IMR-90 (cell line): ENCODE measurements at regions not wholly inside any gene's neighbourhood (a gene's known extent, or its start where the extent isn't known, plus 50 kb on each side); places are given as distances from the start of the nearest gene placed in this dataset.

Experiments
- ATAC-seq: fragments of 200-7000 bp; cut with Tn5 transposase; 2 replicates; pipeline ENCODE4 v1.9.1; 2020; ENCODE audit warnings: low read depth, mild to moderate bottlenecking, moderate library complexity
- BruUV-seq: library from RNA; stranded (reverse); fragments of 400-500 nt; replicated peaks from 2 replicates; lab custom pipeline; 2021; lab: Mats Ljungman, UMichigan
- CTCF ChIA-PET: fragments of 300-600 bp; formaldehyde crosslinking; extraction: SDS; loops from one replicate; lab custom pipeline; 2021; ENCODE audit warnings: antibody characterized with exemption; lab: Yijun Ruan, JAX
- POLR2A ChIA-PET: fragments of 300-600 bp; sonication (Branson Sonifier 250); formaldehyde crosslinking; loops from one replicate; lab custom pipeline; 2022; ENCODE audit warnings: antibody characterized with exemption; ENCODE audit not compliant: unreplicated experiment; lab: Charles Lee
- DNase-seq: peaks from one replicate; pipeline ENCODE4 v3.0.0; 2013
- H2AFZ ChIP-seq: replicated peaks from 2 replicates; pipeline ENCODE3; 2013; ENCODE audit warnings: low read length, mild to moderate bottlenecking; ENCODE audit not compliant: poor library complexity
- H2AK5ac ChIP-seq: 2 replicates; pipeline ENCODE4 v1.6.1; 2013; ENCODE audit warnings: low read depth, low read length, inconsistent platforms
- H2AK9ac ChIP-seq: replicated peaks from 2 replicates; pipeline ENCODE3; 2013; ENCODE audit warnings: mild to moderate bottlenecking, low read depth, low read length, moderate library complexity; ENCODE audit not compliant: poor library complexity
- H2BK120ac ChIP-seq: 2 replicates; pipeline ENCODE4 v1.6.1; 2013; ENCODE audit warnings: low read depth, low read length, inconsistent platforms
- H2BK15ac ChIP-seq: 3 replicates; pipeline ENCODE4 v1.6.1; 2013; ENCODE audit warnings: low read depth, low read length, inconsistent platforms
- H2BK20ac ChIP-seq: 2 replicates; pipeline ENCODE4 v1.6.1; 2013; ENCODE audit warnings: low read depth, mild to moderate bottlenecking, inconsistent platforms, low read length, moderate library complexity
- H2BK5ac ChIP-seq: 2 replicates; pipeline ENCODE4 v1.6.1; 2013; ENCODE audit warnings: mild to moderate bottlenecking, low read depth, low read length, inconsistent platforms; ENCODE audit not compliant: poor library complexity, severe bottlenecking
- H3K14ac ChIP-seq: replicated peaks from 2 replicates; pipeline ENCODE4 v1.6.1; 2013; ENCODE audit warnings: low read depth, low read length, inconsistent platforms
- H3K18ac ChIP-seq: 2 replicates; pipeline ENCODE4 v1.6.1; 2013; ENCODE audit warnings: low read depth, low read length, control low read depth
- H3K23ac ChIP-seq: 2 replicates; pipeline ENCODE4 v1.6.1; 2013; ENCODE audit warnings: low read depth, low read length, inconsistent platforms
- H3K27ac ChIP-seq: 2 replicates; pipeline ENCODE4 v1.5.1; 2013; ENCODE audit warnings: mild to moderate bottlenecking, control low read depth, low read length; ENCODE audit not compliant: insufficient read depth
- H3K27me3 ChIP-seq: 2 replicates; pipeline ENCODE4 v1.6.1; 2013; ENCODE audit warnings: low read length; ENCODE audit not compliant: control insufficient read depth, insufficient read depth
- H3K36me3 ChIP-seq: 2 replicates; pipeline ENCODE4 v1.6.1; 2013; ENCODE audit warnings: low read length, mixed read lengths; ENCODE audit not compliant: control insufficient read depth, insufficient read depth
- H3K4ac ChIP-seq: 2 replicates; pipeline ENCODE4 v1.6.1; 2013; ENCODE audit warnings: low read depth, low read length, inconsistent platforms
- H3K4me1 ChIP-seq: 2 replicates; pipeline ENCODE4 v1.6.1; 2013; ENCODE audit warnings: low read length, mixed read lengths; ENCODE audit not compliant: control insufficient read depth, insufficient read depth
- H3K4me2 ChIP-seq: 2 replicates; pipeline ENCODE4 v1.6.1; 2013; ENCODE audit warnings: low read depth, mild to moderate bottlenecking, control low read depth, low read length, moderate library complexity
- H3K4me3 ChIP-seq: 2 replicates; pipeline ENCODE4 v1.5.1; 2013; ENCODE audit warnings: low read depth, mild to moderate bottlenecking, control low read depth, low read length, moderate library complexity; ENCODE audit not compliant: insufficient read depth
- H3K56ac ChIP-seq: 2 replicates; pipeline ENCODE4 v1.6.1; 2013; ENCODE audit warnings: low read length, inconsistent platforms; ENCODE audit not compliant: insufficient read depth; ENCODE audit errors: extremely low read depth
- H3K79me1 ChIP-seq, 2 experiments: 2 replicates each; pipeline ENCODE4 v1.6.1; 2013; ENCODE audit warnings: low read length in 2 of 2, inconsistent platforms in 1 of 2, low read depth in 1 of 2
- H3K9ac ChIP-seq: 2 replicates; pipeline ENCODE4 v1.6.1; 2013; ENCODE audit warnings: low read depth, low read length, control low read depth
- H3K9me1 ChIP-seq: 2 replicates; pipeline ENCODE4 v1.6.1; 2013; ENCODE audit warnings: low read length, inconsistent platforms; ENCODE audit not compliant: insufficient read depth
- H3K9me3 ChIP-seq: 2 replicates; pipeline ENCODE4 v1.6.1; 2013; ENCODE audit warnings: low read length; ENCODE audit not compliant: control insufficient read depth, insufficient read depth
- H4K20me1 ChIP-seq: 2 replicates; pipeline ENCODE4 v1.6.1; 2013; ENCODE audit warnings: low read length, inconsistent platforms; ENCODE audit not compliant: insufficient read depth
- H4K5ac ChIP-seq: 2 replicates; pipeline ENCODE4 v1.6.1; 2013; ENCODE audit warnings: mild to moderate bottlenecking, low read depth, low read length, control low read depth
- H4K8ac ChIP-seq, 2 experiments: 2 replicates each; pipeline ENCODE4 v1.6.1; 2013; ENCODE audit warnings: low read depth in 2 of 2, low read length in 2 of 2, control low read depth in 1 of 2, inconsistent platforms in 1 of 2
- H4K91ac ChIP-seq: 2 replicates; pipeline ENCODE4 v1.6.1; 2013; ENCODE audit warnings: low read depth, low read length, inconsistent platforms; ENCODE audit not compliant: insufficient read depth
- BHLHE40 ChIP-seq: fragments of 150-350 bp; IDR thresholded peaks from 2 replicates; pipeline ENCODE4 v1.6.1; 2016; ENCODE audit warnings: mild to moderate bottlenecking, low read depth, low read length
- CTCF ChIP-seq: conservative IDR thresholded peaks from 2 replicates; pipeline ENCODE4 v1.5.1; 2012; ENCODE audit warnings: mild to moderate bottlenecking, low read depth, low read length, improper control_type of control experiment
- MAFK ChIP-seq: IDR thresholded peaks from 2 replicates; pipeline ENCODE4 v1.6.1; 2012; ENCODE audit warnings: low read depth, low read length, improper control_type of control experiment
- MAZ ChIP-seq: IDR thresholded peaks from 2 replicates; pipeline ENCODE4 v1.6.1; 2012; ENCODE audit warnings: low read depth, mild to moderate bottlenecking, low read length, improper control_type of control experiment, moderate library complexity, borderline replicate concordance
- MXI1 ChIP-seq: IDR thresholded peaks from 2 replicates; pipeline ENCODE4 v1.6.1; 2012; ENCODE audit warnings: low read depth, mild to moderate bottlenecking, low read length, moderate library complexity, borderline replicate concordance
- SMC3 ChIP-seq: fragments of 150-350 bp; IDR thresholded peaks from 2 replicates; pipeline ENCODE4 v1.6.1; 2016; ENCODE audit warnings: low read depth, mild to moderate bottlenecking, antibody characterized with exemption, low read length, moderate library complexity
- WGBS, 2 experiments: methylation state at CpG; one replicate each; pipeline versions ENCODE4 v1.1.5 to v1.1.7; 2013; ENCODE audit warnings: missing lambda C conversion rate in 2 of 2; ENCODE audit not compliant: insufficient read length in 1 of 2; ENCODE audit errors: extremely low coverage in 2 of 2; 5-methylcytosine and 5-hydroxymethylcytosine counted together
- dilution Hi-C: fragments of 300-500 bp; cut with HindIII; formaldehyde crosslinking; loops from one replicate; pipeline ENCODE4 v1.14.3; 2018; ENCODE audit warnings: low sequenced_read_pairs; ENCODE audit not compliant: unreplicated experiment
- in situ Hi-C: fragments of 300-500 bp; cut with MboI; formaldehyde crosslinking; loops from 3 replicates; pipeline ENCODE4 v1.14.3; 2019; ENCODE audit warnings: low sequenced_read_pairs, inconsistent platforms, mixed read lengths
- intact Hi-C: fragments of 100-400 bp; cut with micrococcal nuclease; formaldehyde crosslinking; loops from 2 replicates; pipeline ENCODE4 v1.10.0; 2022

- Histone ChIP-seq H2AK5ac (no peak overlapping the region), H4K8ac (no peak overlapping the region), H3K27me3 (no peaks in the 10 kb centered on the region), H3K9ac (no peak overlapping the region), H3K36me3 (no peaks in the 10 kb centered on the region), H3K4ac (no peak overlapping the region), H2AFZ (no peak overlapping the region), H3K79me1 (no peaks in the 10 kb centered on the region), H2BK120ac (no peak overlapping the region), H4K20me1 (no peaks in the 10 kb centered on the region), H2BK5ac (no peak overlapping the region), H3K23ac (no peak overlapping the region), H3K9me3 (peaks cover 3% of the 10 kb centered on the region; the same call in 1 of the 2 replicates), H3K9me1 (no peaks in the 10 kb centered on the region), H2BK20ac (no peak overlapping the region), H3K14ac (no peak overlapping the region), H2BK15ac (no peak overlapping the region), H3K4me2 (no peak overlapping the region), H4K91ac (no peak overlapping the region), H3K18ac (no peak overlapping the region), H3K4me1 (no peaks in the 10 kb centered on the region), H2AK9ac (no peak overlapping the region), H4K5ac (no peak overlapping the region), H3K27ac (no peak overlapping the region), H3K4me3 (no peak overlapping the region), H3K56ac (no peak overlapping the region)
- in situ Hi-C loops (no loop called here), dilution Hi-C loops (no loop called here), intact Hi-C loops (no loop called here)
- 60% methylated on average over 1 of the region's 3 CpGs; no CpG with 5 or more reads in 1 of the 2 experiments for WGBS, 2 experiments
- no TSS peak for BruUV-seq
- no peak for DNase-seq
- no peak for ATAC-seq
- no peak for TF ChIP-seq MAFK
- no peak for TF ChIP-seq MAZ
- no peak for TF ChIP-seq MXI1
- TF ChIP-seq CTCF = no peak
- TF ChIP-seq BHLHE40 = no peak
- TF ChIP-seq SMC3 = no peak
- CTCF ChIA-PET = no interaction called here
- POLR2A ChIA-PET = no interaction called here
Measured at GRCh38 chr3:732326-732928, 360.4 kb upstream of the CNTN6 start.
